Neural cell (in vitro differentiated cells): ENCODE measurements at regions not wholly inside any gene's neighbourhood (a gene's known extent, or its start where the extent isn't known, plus 50 kb on each side); places are given as distances from the start of the nearest gene placed in this dataset.

ENCODE experiments used
- H2AFZ ChIP-seq: fragments of 200-600, 300-800 bp; sonication (generic), shearing (Covaris generic); 2 replicates; pipeline ENCODE4 v1.6.0; 2014; ENCODE audit warnings: low read depth, mild to moderate bottlenecking, antibody characterized with exemption, low read length, moderate library complexity
- H3F3A ChIP-seq: fragments of 200-600 bp; shearing (Covaris generic); 2 replicates; pipeline ENCODE4 v1.6.1; 2016; ENCODE audit warnings: mild to moderate bottlenecking, moderate library complexity, mixed read lengths, antibody characterized with exemption, low read length; ENCODE audit not compliant: insufficient read depth, poor library complexity, severe bottlenecking
- H3K27ac ChIP-seq: fragments of 200-600, 300-800 bp; sonication (generic), shearing (Covaris generic); 2 replicates; pipeline ENCODE4 v1.5.1; 2014; ENCODE audit warnings: mild to moderate bottlenecking, low read length, moderate library complexity
- H3K27me3 ChIP-seq: fragments of 300-800, 200-600 bp; sonication (generic), shearing (Covaris generic); 2 replicates; pipeline ENCODE4 v1.6.0; 2014; ENCODE audit warnings: mild to moderate bottlenecking, low read depth, low read length, moderate library complexity; ENCODE audit not compliant: insufficient read depth
- H3K36me3 ChIP-seq: fragments of 300-800, 200-600 bp; sonication (generic), shearing (Covaris generic); 2 replicates; pipeline ENCODE4 v1.5.1; 2014; ENCODE audit warnings: mild to moderate bottlenecking, antibody characterized with exemption, low read length, moderate library complexity; ENCODE audit not compliant: insufficient read depth
- H3K4me2 ChIP-seq: fragments of 300-800, 200-600 bp; sonication (generic), shearing (Covaris generic); 2 replicates; pipeline ENCODE4 v1.6.0; 2014; ENCODE audit warnings: mild to moderate bottlenecking, low read length
- H3K4me3 ChIP-seq: fragments of 300-800, 200-600 bp; sonication (generic), shearing (Covaris generic); 2 replicates; pipeline ENCODE4 v1.5.1; 2014; ENCODE audit warnings: mild to moderate bottlenecking, low read length, moderate library complexity
- H3K79me2 ChIP-seq: fragments of 200-600 bp; shearing (Covaris generic); replicated peaks from 2 replicates; pipeline ENCODE4 v1.6.0; 2014; ENCODE audit warnings: mild to moderate bottlenecking, low read length, moderate library complexity; ENCODE audit not compliant: insufficient read depth
- H3K9ac ChIP-seq: fragments of 300-800, 200-600 bp; sonication (generic), shearing (Covaris generic); 2 replicates; pipeline ENCODE4 v1.6.1; 2016; ENCODE audit warnings: mild to moderate bottlenecking, low read length, mixed read lengths
- H3K9me2 ChIP-seq: fragments of 200-600 bp; shearing (Covaris generic); 2 replicates; pipeline ENCODE4 v1.6.1; 2016; ENCODE audit warnings: mild to moderate bottlenecking, low read length, mixed read lengths; ENCODE audit not compliant: insufficient read depth
- H3K9me3 ChIP-seq: fragments of 200-600, 300-800 bp; sonication (generic), shearing (Covaris generic); 2 replicates; pipeline ENCODE4 v1.6.1; 2016; ENCODE audit warnings: mild to moderate bottlenecking, mixed run types, low read length, moderate library complexity, mixed read lengths
- H4K20me1 ChIP-seq: fragments of 200-600 bp; shearing (Covaris generic); 2 replicates; pipeline ENCODE4 v1.6.1; 2016; ENCODE audit warnings: mild to moderate bottlenecking, mixed run types; ENCODE audit not compliant: insufficient read depth
- CTCF ChIP-seq: fragments of 450-650 bp; IDR thresholded peaks from 2 replicates; pipeline ENCODE4 v1.5.1; 2014; ENCODE audit warnings: antibody characterized with exemption, mild to moderate bottlenecking, moderate library complexity; ENCODE audit not compliant: poor library complexity, severe bottlenecking
- EP300 ChIP-seq: fragments of 450-650 bp; conservative IDR thresholded peaks from 2 replicates; pipeline ENCODE4 v1.6.1; 2014; ENCODE audit warnings: antibody characterized with exemption, mild to moderate bottlenecking, moderate library complexity; ENCODE audit not compliant: poor library complexity, severe bottlenecking
- EZH2 ChIP-seq: fragments of 200-600, 300-800 bp; shearing (Covaris generic), sonication (generic); IDR thresholded peaks from 2 replicates; pipeline ENCODE4 v1.6.1; 2014; ENCODE audit warnings: antibody characterized with exemption, low read length, borderline replicate concordance, mild to moderate bottlenecking; ENCODE audit not compliant: insufficient read depth, poor library complexity, severe bottlenecking
- MXI1 ChIP-seq: fragments of 450-650 bp; conservative IDR thresholded peaks from 2 replicates; pipeline ENCODE4 v1.6.1; 2014; ENCODE audit warnings: antibody characterized with exemption, mild to moderate bottlenecking; ENCODE audit not compliant: poor library complexity, severe bottlenecking
- POLR2AphosphoS5 ChIP-seq: IDR thresholded peaks from 2 replicates; pipeline ENCODE4 v1.6.1; 2012
- RAD21 ChIP-seq: fragments of 450-650 bp; conservative IDR thresholded peaks from 2 replicates; pipeline ENCODE4 v1.6.1; 2014; ENCODE audit warnings: antibody characterized with exemption, mild to moderate bottlenecking, moderate library complexity
- REST ChIP-seq: IDR thresholded peaks from 2 replicates; pipeline ENCODE4 v1.6.1; 2012; ENCODE audit warnings: borderline replicate concordance
- SMC3 ChIP-seq: fragments of 450-650 bp; conservative IDR thresholded peaks from 2 replicates; pipeline ENCODE4 v1.6.1; 2014; ENCODE audit warnings: antibody characterized with exemption, mild to moderate bottlenecking, moderate library complexity; ENCODE audit not compliant: poor library complexity
- TAF1 ChIP-seq: IDR thresholded peaks from 2 replicates; pipeline ENCODE4 v1.6.1; 2012; ENCODE audit warnings: low read depth

- H4K20me1 ChIP-seq, result no peaks in the 10 kb centered on the region
- H3K27ac ChIP-seq, result no peak overlapping the region
- H3F3A ChIP-seq, result no peaks in the 10 kb centered on the region
- no peak overlapping the region for H3K4me2 ChIP-seq
- H3K79me2 ChIP-seq, result no peaks in the 10 kb centered on the region
- no peak overlapping the region for H3K9ac ChIP-seq
- no peaks in the 10 kb centered on the region for H3K27me3 ChIP-seq
- H2AFZ ChIP-seq, result no peak overlapping the region
- H3K36me3 ChIP-seq, result no peaks in the 10 kb centered on the region
- TF ChIP-seq EZH2 (no peak), TAF1 (no peak), RAD21 (no peak), EP300 (no peak), CTCF (no peak), MXI1 (no peak), REST (no peak), POLR2AphosphoS5 (no peak), SMC3 (no peak)
- no peaks in the 10 kb centered on the region for H3K9me3 ChIP-seq
- H3K4me3 ChIP-seq, result no peak overlapping the region
- no peaks in the 10 kb centered on the region for H3K9me2 ChIP-seq
Observed at GRCh38 chr10:89975071-89975470, 273.7 kb downstream of the KIF20B start.

GRCh38 chr10:89975771-89976170 lies 274.4 kb downstream of the KIF20B start:
- H3K4me3 ChIP-seq, result no peak overlapping the region
- no peaks in the 10 kb centered on the region for H3K79me2 ChIP-seq
- no peaks in the 10 kb centered on the region for H4K20me1 ChIP-seq
- H3K4me2 ChIP-seq, result no peak overlapping the region
- no peaks in the 10 kb centered on the region for H3F3A ChIP-seq
- no peaks in the 10 kb centered on the region for H3K36me3 ChIP-seq
- H3K27ac ChIP-seq, result no peak overlapping the region
- TF ChIP-seq EP300 (no peak), RAD21 (no peak), TAF1 (no peak), REST (no peak), MXI1 (no peak), POLR2AphosphoS5 (no peak), SMC3 (no peak), CTCF (no peak), EZH2 (no peak)
- H3K9me2 ChIP-seq, result no peaks in the 10 kb centered on the region
- H3K9me3 ChIP-seq, result no peaks in the 10 kb centered on the region
- H3K27me3 ChIP-seq, result no peaks in the 10 kb centered on the region
- H3K9ac ChIP-seq, result no peak overlapping the region
- H2AFZ ChIP-seq, result no peak overlapping the region
